GM23338 (cell line): ENCODE measurements at regions not wholly inside any gene's neighbourhood (a gene's known extent, or its start where the extent isn't known, plus 50 kb on each side); places are given as distances from the start of the nearest gene placed in this dataset.

Source experiments
- ATAC-seq: fragments of 200-7000 bp; cut with Tn5 transposase; 3 replicates; pipeline ENCODE4 v1.9.1; 2020
- DNase-seq: peaks from one replicate; pipeline ENCODE4 v3.0.0-alpha.2; 2015; ENCODE audit warnings: low spot score
- H2AFZ ChIP-seq: fragments of 200-600 bp; sonication (generic); 2 replicates; pipeline ENCODE4 v1.8.0; 2016; ENCODE audit warnings: antibody characterized with exemption, mild to moderate bottlenecking, moderate library complexity
- H3F3A ChIP-seq: fragments of 200-600 bp; sonication (generic); replicated peaks from 2 replicates; pipeline ENCODE4 v1.8.0; 2017; ENCODE audit warnings: antibody characterized with exemption, mixed run types, low read depth
- H3K27ac ChIP-seq: fragments of 200-600 bp; sonication (generic); 2 replicates; pipeline ENCODE4 v1.6.1; 2016; ENCODE audit warnings: low read depth
- H3K27me3 ChIP-seq: fragments of 200-600 bp; sonication (generic); 2 replicates; pipeline ENCODE4 v1.8.0; 2016; ENCODE audit warnings: mild to moderate bottlenecking, mixed run types, moderate library complexity; ENCODE audit not compliant: insufficient read depth
- H3K36me3 ChIP-seq: fragments of 200-600 bp; sonication (generic); 2 replicates; pipeline ENCODE4 v1.8.0; 2016; ENCODE audit warnings: mild to moderate bottlenecking; ENCODE audit not compliant: insufficient read depth
- H3K4me1 ChIP-seq: fragments of 200-600 bp; sonication (generic); 2 replicates; pipeline ENCODE4 v1.8.0; 2016; ENCODE audit warnings: mild to moderate bottlenecking, moderate library complexity; ENCODE audit not compliant: insufficient read depth
- H3K4me2 ChIP-seq: fragments of 200-600 bp; sonication (generic); 2 replicates; pipeline ENCODE4 v1.7.1; 2017; ENCODE audit warnings: mixed run types
- H3K4me3 ChIP-seq: fragments of 200-600 bp; sonication (generic); 2 replicates; pipeline ENCODE4 v1.6.1; 2016; ENCODE audit warnings: mixed run types
- H3K79me2 ChIP-seq: fragments of 200-600 bp; sonication (generic); replicated peaks from 2 replicates; pipeline ENCODE4 v1.8.0; 2017; ENCODE audit warnings: mild to moderate bottlenecking; ENCODE audit not compliant: insufficient read depth
- H3K9me2 ChIP-seq: fragments of 200-600 bp; sonication (generic); 2 replicates; pipeline ENCODE4 v1.8.0; 2017; ENCODE audit not compliant: insufficient read depth
- H4K20me1 ChIP-seq: fragments of 200-600 bp; sonication (generic); replicated peaks from 2 replicates; pipeline ENCODE4 v1.8.0; 2017; ENCODE audit warnings: mild to moderate bottlenecking; ENCODE audit not compliant: insufficient read depth
- H3K27ac Mint-ChIP-seq: 2 replicates; pipeline ENCODE4 v1.8.0; 2020; ENCODE audit warnings: inconsistent platforms, mild to moderate bottlenecking, moderate library complexity, mixed read lengths
- H3K27me3 Mint-ChIP-seq: 3 replicates; pipeline ENCODE4 v1.8.0; 2022; ENCODE audit warnings: low read depth, mild to moderate bottlenecking, moderate library complexity, mixed read lengths, inconsistent platforms; ENCODE audit not compliant: insufficient read depth, poor library complexity
- H3K36me3 Mint-ChIP-seq: 3 replicates; pipeline ENCODE4 v1.8.0; 2021; ENCODE audit warnings: low read depth, mild to moderate bottlenecking, inconsistent platforms, moderate library complexity, mixed read lengths
- H3K4me1 Mint-ChIP-seq: 3 replicates; pipeline ENCODE4 v1.8.0; 2020; ENCODE audit warnings: mild to moderate bottlenecking, inconsistent platforms, mixed read lengths
- H3K4me3 Mint-ChIP-seq: 3 replicates; pipeline ENCODE4 v1.8.0; 2021; ENCODE audit warnings: moderate library complexity, mild to moderate bottlenecking, inconsistent platforms, mixed read lengths
- H3K9me3 Mint-ChIP-seq: 3 replicates; pipeline ENCODE4 v1.8.0; 2020; ENCODE audit warnings: moderate library complexity, mild to moderate bottlenecking, inconsistent platforms, mixed read lengths
- CREB1 ChIP-seq: fragments of 250-450 bp; sonication (Bioruptor Pico); IDR thresholded peaks from 2 replicates; pipeline ENCODE4 v1.5.0; 2020; ENCODE audit warnings: low read depth, mild to moderate bottlenecking, moderate library complexity
- EZH2 ChIP-seq: fragments of 200-600 bp; sonication (generic); IDR thresholded peaks from one replicate; pipeline ENCODE4 v1.8.0; 2017; ENCODE audit warnings: antibody characterized with exemption, mild to moderate bottlenecking, low read depth; ENCODE audit not compliant: unreplicated experiment
- EZH2phosphoT487 ChIP-seq: fragments of 200-600 bp; sonication (generic); IDR thresholded peaks from one replicate; pipeline ENCODE4 v1.8.1; 2018; ENCODE audit warnings: antibody characterized with exemption; ENCODE audit not compliant: unreplicated experiment
- JUNB ChIP-seq: IDR thresholded peaks from one replicate; pipeline ENCODE4 v1.6.1; 2016; ENCODE audit warnings: antibody characterized with exemption; ENCODE audit not compliant: unreplicated experiment
- POLR2AphosphoS5 ChIP-seq: IDR thresholded peaks from 2 replicates; pipeline ENCODE4 v1.6.1; 2016; ENCODE audit warnings: antibody characterized with exemption, low read depth
- ZNF331 ChIP-seq: fragments of 250-450 bp; sonication (Bioruptor Pico); IDR thresholded peaks from 2 replicates; pipeline ENCODE4 v1.5.0; 2020; ENCODE audit warnings: low read depth, mild to moderate bottlenecking, moderate library complexity
- ZNF462 ChIP-seq: fragments of 250-450 bp; sonication (Bioruptor Pico); IDR thresholded peaks from 2 replicates; pipeline ENCODE4 v1.5.0; 2020; ENCODE audit warnings: mild to moderate bottlenecking, moderate library complexity
- TF ChIP-seq, protein P1 (sequence below): IDR thresholded peaks from one replicate; pipeline ENCODE4 v1.6.1; 2018; ENCODE audit warnings: antibody characterized with exemption; ENCODE audit not compliant: unreplicated experiment

- no peak for TF ChIP-seq ZNF462 (CRISPR knock-in tag)
- TF ChIP-seq EZH2, result no peak
- no peak for TF ChIP-seq POLR2AphosphoS5
- no peak for TF ChIP-seq CREB1 (CRISPR knock-in tag)
- no peak for TF ChIP-seq ZNF331
- TF ChIP-seq, protein P1, sequence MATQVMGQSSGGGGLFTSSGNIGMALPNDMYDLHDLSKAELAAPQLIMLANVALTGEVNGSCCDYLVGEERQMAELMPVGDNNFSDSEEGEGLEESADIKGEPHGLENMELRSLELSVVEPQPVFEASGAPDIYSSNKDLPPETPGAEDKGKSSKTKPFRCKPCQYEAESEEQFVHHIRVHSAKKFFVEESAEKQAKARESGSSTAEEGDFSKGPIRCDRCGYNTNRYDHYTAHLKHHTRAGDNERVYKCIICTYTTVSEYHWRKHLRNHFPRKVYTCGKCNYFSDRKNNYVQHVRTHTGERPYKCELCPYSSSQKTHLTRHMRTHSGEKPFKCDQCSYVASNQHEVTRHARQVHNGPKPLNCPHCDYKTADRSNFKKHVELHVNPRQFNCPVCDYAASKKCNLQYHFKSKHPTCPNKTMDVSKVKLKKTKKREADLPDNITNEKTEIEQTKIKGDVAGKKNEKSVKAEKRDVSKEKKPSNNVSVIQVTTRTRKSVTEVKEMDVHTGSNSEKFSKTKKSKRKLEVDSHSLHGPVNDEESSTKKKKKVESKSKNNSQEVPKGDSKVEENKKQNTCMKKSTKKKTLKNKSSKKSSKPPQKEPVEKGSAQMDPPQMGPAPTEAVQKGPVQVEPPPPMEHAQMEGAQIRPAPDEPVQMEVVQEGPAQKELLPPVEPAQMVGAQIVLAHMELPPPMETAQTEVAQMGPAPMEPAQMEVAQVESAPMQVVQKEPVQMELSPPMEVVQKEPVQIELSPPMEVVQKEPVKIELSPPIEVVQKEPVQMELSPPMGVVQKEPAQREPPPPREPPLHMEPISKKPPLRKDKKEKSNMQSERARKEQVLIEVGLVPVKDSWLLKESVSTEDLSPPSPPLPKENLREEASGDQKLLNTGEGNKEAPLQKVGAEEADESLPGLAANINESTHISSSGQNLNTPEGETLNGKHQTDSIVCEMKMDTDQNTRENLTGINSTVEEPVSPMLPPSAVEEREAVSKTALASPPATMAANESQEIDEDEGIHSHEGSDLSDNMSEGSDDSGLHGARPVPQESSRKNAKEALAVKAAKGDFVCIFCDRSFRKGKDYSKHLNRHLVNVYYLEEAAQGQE, result no peak
Measured at GRCh38 chr11:29756871-29757270, 260.0 kb downstream of the KCNA4 start (continued).

DNA sequence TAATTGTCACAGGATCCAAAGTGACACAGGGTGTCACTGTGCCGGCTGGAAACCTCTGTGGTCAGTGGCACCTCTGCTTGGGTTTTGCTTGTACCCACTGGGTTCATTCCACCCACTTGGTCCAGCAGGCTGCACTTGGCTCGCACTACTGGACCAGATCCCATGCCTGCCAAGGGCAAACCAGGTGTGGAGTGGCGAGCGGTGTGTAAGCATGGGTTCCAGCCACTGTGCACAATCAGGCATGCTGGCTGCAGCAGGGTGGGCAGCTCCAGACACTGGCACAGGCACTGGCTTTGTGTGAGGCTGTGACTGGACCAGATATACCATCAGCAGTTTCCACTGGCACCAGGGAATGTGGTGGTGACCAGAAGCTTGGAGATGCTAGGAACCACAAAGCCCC is 261.4 kb downstream of the KCNA4 start:
- no peak overlapping the region for H3K27ac ChIP-seq
- no peaks in the 10 kb centered on the region for H4K20me1 ChIP-seq
- no peak overlapping the region for H3K4me3 Mint-ChIP-seq
- no peaks in the 10 kb centered on the region for H3K4me1 Mint-ChIP-seq
- H3K4me3 ChIP-seq, result no peak overlapping the region
- no peaks in the 10 kb centered on the region for H3K27me3 ChIP-seq
- no peaks in the 10 kb centered on the region for H3K27me3 Mint-ChIP-seq
- no peaks in the 10 kb centered on the region for H3K9me2 ChIP-seq
- DNase-seq (no peak), ATAC-seq (no peak)
- H3K4me1 ChIP-seq, result no peaks in the 10 kb centered on the region
- H3K79me2 ChIP-seq, result no peaks in the 10 kb centered on the region
- H3K27ac Mint-ChIP-seq, result no peak overlapping the region
- no peaks in the 10 kb centered on the region for H3K36me3 ChIP-seq
- H3F3A ChIP-seq, result no peaks in the 10 kb centered on the region
- no peak overlapping the region for H2AFZ ChIP-seq
- peaks cover 2% of the 10 kb centered on the region; the same call in 2 of the 3 replicates for H3K36me3 Mint-ChIP-seq
- H3K9me3 Mint-ChIP-seq, result peaks cover 12% of the 10 kb centered on the region
- no peak overlapping the region for H3K4me2 ChIP-seq
- TF ChIP-seq, protein P1, result no peak
- TF ChIP-seq EZH2phosphoT487 (no peak), JUNB (no peak)
